B cell (primary cell): ENCODE measurements at regions not wholly inside any gene's neighbourhood (a gene's known extent, or its start where the extent isn't known, plus 50 kb on each side); places are given as distances from the start of the nearest gene placed in this dataset.

Experiments used
- ATAC-seq: fragments of 200-7000 bp; cut with Tn5 transposase; one replicate; pipeline ENCODE4 v1.10.0; 2021; ENCODE audit warnings: low read depth, mild to moderate bottlenecking, moderate number of reproducible peaks, moderate library complexity
- CTCF ChIA-PET: fragments of 350-600 bp; sonication (Branson Sonifier 250); formaldehyde crosslinking; loops from one replicate; lab custom pipeline; 2021; ENCODE audit warnings: antibody characterized with exemption, inconsistent platforms; lab: Charles Lee
- POLR2A ChIA-PET: fragments of 350-600 bp; sonication (Branson Sonifier 250); formaldehyde crosslinking; loops from one replicate; lab custom pipeline; 2021; ENCODE audit warnings: antibody characterized with exemption; lab: Charles Lee
- DNase-seq: peaks from one replicate; pipeline ENCODE4 v3.0.0; 2013
- H2AFZ ChIP-seq: 2 replicates; pipeline ENCODE4 v1.6.1; 2012; ENCODE audit warnings: mild to moderate bottlenecking, low read depth, low read length; ENCODE audit not compliant: insufficient read depth, poor library complexity, severe bottlenecking
- H3K27ac ChIP-seq, 2 donors: 1 replicate in 1 of 2; 2 replicates in 1 of 2; pipeline ENCODE4 v1.5.1; 2012 to 2013; ENCODE audit warnings: low read length in 2 of 2, mild to moderate bottlenecking in 2 of 2, moderate library complexity in 1 of 2
- H3K27me3 ChIP-seq, 4 experiments: fragments of 200-600 bp in 1 of 4; sonication (generic) in 1 of 4; replicated peaks in 1 of 4; 1 replicate in 2 of 4; 2 replicates in 2 of 4; pipeline versions ENCODE4 v1.6.1 to v1.7.0; 2013 to 2016; ENCODE audit warnings: low read length in 3 of 4, mild to moderate bottlenecking in 2 of 4, mixed read lengths in 1 of 4, moderate library complexity in 1 of 4; ENCODE audit not compliant: insufficient read depth in 4 of 4, control insufficient read depth in 3 of 4; ENCODE audit errors: control extremely low read depth in 1 of 4
- H3K36me3 ChIP-seq, 2 experiments: replicated peaks in 1 of 2; 1 replicate in 1 of 2; 2 replicates in 1 of 2; pipeline versions ENCODE4 v1.6.1 to v1.7.1; 2013; ENCODE audit warnings: low read length in 1 of 2; ENCODE audit not compliant: insufficient read depth in 2 of 2, control insufficient read depth in 1 of 2; ENCODE audit errors: control extremely low read depth in 1 of 2, extremely low read depth in 1 of 2
- H3K4me1 ChIP-seq, 2 donors: fragments of 200-600 bp in 1 of 2; sonication (generic) in 1 of 2; 1 replicate in 1 of 2; 2 replicates in 1 of 2; pipeline versions ENCODE4 v1.5.1 to v1.6.1; 2013 to 2017; ENCODE audit warnings: low read length in 2 of 2; ENCODE audit not compliant: control insufficient read depth in 2 of 2, insufficient read depth in 2 of 2
- H3K4me2 ChIP-seq: replicated peaks from 2 replicates; pipeline ENCODE3; 2012; ENCODE audit warnings: mild to moderate bottlenecking, low read depth, low read length; ENCODE audit not compliant: poor library complexity, severe bottlenecking
- H3K4me3 ChIP-seq, 5 experiments: fragments of 200-600 bp in 1 of 5; sonication (generic) in 1 of 5; 1 replicate in 3 of 5; 2 replicates in 2 of 5; pipeline versions ENCODE4 v1.5.1 to v1.7.0; 2011 to 2016; ENCODE audit warnings: low read length in 4 of 5, mild to moderate bottlenecking in 4 of 5, low read depth in 2 of 5, control low read depth in 1 of 5, moderate library complexity in 1 of 5; ENCODE audit not compliant: insufficient read depth in 1 of 5; ENCODE audit errors: control extremely low read depth in 1 of 5, extremely low read depth in 1 of 5
- H3K79me2 ChIP-seq: fragments of 200-600 bp; sonication (generic); one replicate; pipeline ENCODE4 v1.6.0; 2016; ENCODE audit warnings: low read length; ENCODE audit not compliant: control insufficient read depth, insufficient read depth
- H3K9ac ChIP-seq: fragments of 200-600 bp; sonication (generic); 2 replicates; pipeline ENCODE4 v1.6.1; 2017; ENCODE audit warnings: mild to moderate bottlenecking, low read length, moderate library complexity
- H3K9me3 ChIP-seq, 3 donors: one replicate each; pipeline versions ENCODE4 v1.6.1 to v1.7.1; 2013; ENCODE audit warnings: low read length in 2 of 3; ENCODE audit not compliant: control insufficient read depth in 2 of 3, insufficient read depth in 1 of 3; ENCODE audit errors: control extremely low read depth in 1 of 3
- H4K20me1 ChIP-seq: 2 replicates; pipeline ENCODE4 v1.6.0; 2012; ENCODE audit warnings: mild to moderate bottlenecking, low read length; ENCODE audit not compliant: insufficient read depth, control insufficient read depth, poor library complexity, severe bottlenecking
- H3K27ac Mint-ChIP-seq: one replicate; pipeline ENCODE4 v1.8.0; 2021; ENCODE audit warnings: mixed read lengths
- H3K27me3 Mint-ChIP-seq: one replicate; pipeline ENCODE4 v1.8.0; 2021; ENCODE audit warnings: mixed read lengths
- H3K4me1 Mint-ChIP-seq: one replicate; pipeline ENCODE4 v1.8.0; 2021; ENCODE audit warnings: mixed read lengths
- H3K4me3 Mint-ChIP-seq: one replicate; pipeline ENCODE4 v1.8.0; 2021; ENCODE audit warnings: mixed read lengths
- H3K9me3 Mint-ChIP-seq: one replicate; pipeline ENCODE4 v1.8.0; 2022; ENCODE audit warnings: mixed read lengths; ENCODE audit not compliant: insufficient read depth
- CTCF ChIP-seq: fragments of 200-600 bp; IDR thresholded peaks from one replicate; pipeline ENCODE4 v1.8.0; 2022; ENCODE audit warnings: antibody characterized with exemption, mild to moderate bottlenecking
- EZH2 ChIP-seq: IDR thresholded peaks from 2 replicates; pipeline ENCODE4 v1.6.1; 2012; ENCODE audit warnings: borderline replicate concordance, low read depth, mild to moderate bottlenecking, moderate library complexity, low read length; ENCODE audit not compliant: insufficient read depth, poor library complexity, severe bottlenecking
- WGBS: methylation state at CpG from one replicate; pipeline ENCODE4 v1.1.5; 2013; ENCODE audit warnings: missing lambda C conversion rate; ENCODE audit not compliant: insufficient coverage; 5-methylcytosine and 5-hydroxymethylcytosine counted together
- intact Hi-C: fragments of 100-400 bp; cut with micrococcal nuclease; formaldehyde crosslinking; loops from one replicate; pipeline ENCODE4 v1.10.0; 2022

GRCh38 chr3:104951426-104951825 is 415.3 kb upstream of the ALCAM start:
- H3K9me3 Mint-ChIP-seq, result no peaks in the 10 kb centered on the region
- ChIA-PET POLR2A (no interaction called here), CTCF (interaction anchor here (0.6 kb wide), 1 partner anchor 1386 kb away, joined by 3 read pairs; no protein-coding TSS in a partner anchor)
- DNase-seq (no peak), ATAC-seq (no peak)
- H3K4me1 Mint-ChIP-seq, result no peaks in the 10 kb centered on the region
- H3K27me3 ChIP-seq, result no peaks in the 10 kb centered on the region
- intact Hi-C loops, result no loop called here
- no peaks in the 10 kb centered on the region for H3K27me3 Mint-ChIP-seq
- no peak for TF ChIP-seq CTCF
- no peak for TF ChIP-seq EZH2
- H3K4me1 ChIP-seq, result no peaks in the 10 kb centered on the region
- H3K9ac ChIP-seq, result no peak overlapping the region
- H3K27ac Mint-ChIP-seq, result no peak overlapping the region
- H3K4me2 ChIP-seq, result no peak overlapping the region
- H3K4me3 Mint-ChIP-seq, result no peak overlapping the region
- no peaks in the 10 kb centered on the region for H4K20me1 ChIP-seq
- no peak overlapping the region for H2AFZ ChIP-seq
- H3K36me3 ChIP-seq, result no peaks in the 10 kb centered on the region
- H3K79me2 ChIP-seq, result no peaks in the 10 kb centered on the region
- H3K4me3 ChIP-seq, result no peak overlapping the region
- no peak overlapping the region for H3K27ac ChIP-seq
- WGBS, result no CpG with 5 or more reads among the region's 2 CpGs
- H3K9me3 ChIP-seq, result no peaks in the 10 kb centered on the region

GRCh38 chr3:104952146-104952972 is 414.4 kb upstream of the ALCAM start:
- H3K4me3 ChIP-seq, result no peak overlapping the region
- no peak overlapping the region for H3K4me2 ChIP-seq
- DNase-seq (no peak), ATAC-seq (no peak)
- no CpG with 5 or more reads among the region's 2 CpGs for WGBS
- H3K4me3 Mint-ChIP-seq, result no peak overlapping the region
- H3K9ac ChIP-seq, result no peak overlapping the region
- TF ChIP-seq EZH2 (no peak), CTCF (no peak)
- no peaks in the 10 kb centered on the region for H3K79me2 ChIP-seq
- H2AFZ ChIP-seq, result no peak overlapping the region
- no peak overlapping the region for H3K27ac Mint-ChIP-seq
- H3K27me3 Mint-ChIP-seq, result no peaks in the 10 kb centered on the region
- no peaks in the 10 kb centered on the region for H4K20me1 ChIP-seq
- no peaks in the 10 kb centered on the region for H3K9me3 Mint-ChIP-seq
- intact Hi-C loops, result no loop called here
- H3K9me3 ChIP-seq, result no peaks in the 10 kb centered on the region
- no peaks in the 10 kb centered on the region for H3K4me1 ChIP-seq
- CTCF ChIA-PET, result interaction anchor here (0.6 kb wide), 1 partner anchor 1385 kb away, joined by 3 read pairs; no protein-coding TSS in a partner anchor
- no peaks in the 10 kb centered on the region for H3K36me3 ChIP-seq
- no peaks in the 10 kb centered on the region for H3K27me3 ChIP-seq
- no peaks in the 10 kb centered on the region for H3K4me1 Mint-ChIP-seq
- H3K27ac ChIP-seq, result no peak overlapping the region
- POLR2A ChIA-PET, result no interaction called here
